ENCODE measurements at regions not wholly inside any gene's neighbourhood (a gene's known extent, or its start where the extent isn't known, plus 50 kb on each side); places are given as distances from the start of the nearest gene placed in this dataset.

- ChIA-PET CTCF (ENCODE audit: unreplicated experiment) (no interaction called here), POLR2A (interaction anchor here (0.5 kb wide), 1 partner anchor 19 kb away, joined by 3 read pairs; no protein-coding TSS in a partner anchor)
- Histone ChIP-seq H4K20me1 (ENCODE audit: insufficient read depth, low read length) (no peaks in the 10 kb centered on the region), H3K4me3 (ENCODE audit: low read depth, low read length, poor library complexity, severe bottlenecking) (no peak overlapping the region), H3K4me1 (ENCODE audit: insufficient read depth, low read length, poor library complexity, severe bottlenecking) (no peaks in the 10 kb centered on the region), H3K27ac (ENCODE audit: low read depth, low read length, poor library complexity, severe bottlenecking) (no peak overlapping the region), H3K9me2 (ENCODE audit: insufficient read depth, low read length) (no peaks in the 10 kb centered on the region), H3K79me2 (ENCODE audit: insufficient read depth, low read depth, low read length) (no peaks in the 10 kb centered on the region), H3K9me3 (ENCODE audit: low read length) (no peaks in the 10 kb centered on the region), H3K4me2 (ENCODE audit: low read length) (no peak overlapping the region), H2AFZ (ENCODE audit: low read length) (no peak overlapping the region), H3K36me3 (ENCODE audit: insufficient read depth, low read length) (no peaks in the 10 kb centered on the region)
- DNase-seq (ENCODE audit: low spot score) = no peak
- TF ChIP-seq CTCF (conservative IDR thresholded peaks at IDR 0.05; ENCODE audit: low read length) = no peak
- intact Hi-C loops (cut with micrococcal nuclease; ENCODE audit: unreplicated experiment) = no loop called here
- no TSS peak for BruUV-seq (replicated peaks)
These were observed 132.3 kb downstream of the PFDN4 start for GRCh38 chr20:54340206-54340605.

- Histone ChIP-seq H3K4me3 (ENCODE audit: low read depth, low read length, poor library complexity, severe bottlenecking) (no peak overlapping the region), H3K9me3 (ENCODE audit: low read length) (no peaks in the 10 kb centered on the region), H3K4me1 (ENCODE audit: insufficient read depth, low read length, poor library complexity, severe bottlenecking) (no peaks in the 10 kb centered on the region), H3K36me3 (ENCODE audit: insufficient read depth, low read length) (no peaks in the 10 kb centered on the region), H4K20me1 (ENCODE audit: insufficient read depth, low read length) (no peaks in the 10 kb centered on the region), H2AFZ (ENCODE audit: low read length) (no peak overlapping the region), H3K27ac (ENCODE audit: low read depth, low read length, poor library complexity, severe bottlenecking) (no peak overlapping the region), H3K9me2 (ENCODE audit: insufficient read depth, low read length) (no peaks in the 10 kb centered on the region), H3K4me2 (ENCODE audit: low read length) (no peak overlapping the region), H3K79me2 (ENCODE audit: insufficient read depth, low read depth, low read length) (no peaks in the 10 kb centered on the region)
- DNase-seq (ENCODE audit: low spot score) = no peak
- CTCF ChIA-PET (ENCODE audit: unreplicated experiment) = no interaction called here
- intact Hi-C loops (cut with micrococcal nuclease; ENCODE audit: unreplicated experiment) = no loop called here
- no TSS peak for BruUV-seq (replicated peaks)
- no peak for TF ChIP-seq CTCF (conservative IDR thresholded peaks at IDR 0.05; ENCODE audit: low read length)
- TF ChIP-seq EZH2phosphoT487 (IDR thresholded peaks at IDR 0.05; ENCODE audit: borderline replicate concordance, low read depth, low read length) = no peak
- POLR2A ChIA-PET = interaction anchor here (0.5 kb wide), 1 partner anchor 20 kb away, joined by 3 read pairs; no protein-coding TSS in a partner anchor
These were observed 132.8 kb downstream of the PFDN4 start for GRCh38 chr20:54340667-54341081.

GRCh38 chr20:54342258-54342920, 133.0 kb upstream of the DOK5 start:
- TF ChIP-seq CTCF (conservative IDR thresholded peaks at IDR 0.05; ENCODE audit: low read length) (no peak), EZH2phosphoT487 (IDR thresholded peaks at IDR 0.05; ENCODE audit: borderline replicate concordance, low read depth, low read length) (no peak)
- Histone ChIP-seq H2AFZ (ENCODE audit: low read length) (no peak overlapping the region), H3K9me3 (ENCODE audit: low read length) (no peaks in the 10 kb centered on the region), H3K36me3 (ENCODE audit: insufficient read depth, low read length) (no peaks in the 10 kb centered on the region), H3K9me2 (ENCODE audit: insufficient read depth, low read length) (no peaks in the 10 kb centered on the region), H4K20me1 (ENCODE audit: insufficient read depth, low read length) (no peaks in the 10 kb centered on the region), H3K27ac (ENCODE audit: low read depth, low read length, poor library complexity, severe bottlenecking) (no peak overlapping the region), H3K4me3 (ENCODE audit: low read depth, low read length, poor library complexity, severe bottlenecking) (no peak overlapping the region), H3K4me2 (ENCODE audit: low read length) (no peak overlapping the region), H3K4me1 (ENCODE audit: insufficient read depth, low read length, poor library complexity, severe bottlenecking) (no peaks in the 10 kb centered on the region), H3K79me2 (ENCODE audit: insufficient read depth, low read depth, low read length) (no peaks in the 10 kb centered on the region)
- DNase-seq (ENCODE audit: low spot score) = no peak
- POLR2A ChIA-PET = no interaction called here
- no TSS peak for BruUV-seq (replicated peaks)
- CTCF ChIA-PET (ENCODE audit: unreplicated experiment) = no interaction called here
- intact Hi-C loops (cut with micrococcal nuclease; ENCODE audit: unreplicated experiment) = no loop called here

Data from OCI-LY7 (cell line).